ENCODE measurements at regions not wholly inside any gene's neighbourhood (a gene's known extent, or its start where the extent isn't known, plus 50 kb on each side); places are given as distances from the start of the nearest gene placed in this dataset.

- Histone ChIP-seq H3K4ac (replicated peaks; ENCODE audit: insufficient read length, low read depth, low read length) (no peak overlapping the region), H2BK120ac (replicated peaks; ENCODE audit: low read depth, low read length) (no peak overlapping the region), H3K14ac (ENCODE audit: insufficient read length) (no peak overlapping the region), H3K36me3 (ENCODE audit: control insufficient read depth in 2 of 4, insufficient read depth in 4 of 4, low read length in 3 of 4) (no peaks in the 10 kb centered on the region), H2AK5ac (ENCODE audit: low read depth, low read length) (no peak overlapping the region), H2BK12ac (ENCODE audit: low read depth, low read length) (0 out of 2 replicates have a peak overlapping the region, but pooled peaks have one; percentile 17), H3K4me3 (ENCODE audit: extremely low read depth in 1 of 4, insufficient read depth in 2 of 4, low read depth in 3 of 4, low read length in 4 of 4) (no peak overlapping the region), H3K23me2 (ENCODE audit: low read depth, low read length) (no peaks in the 10 kb centered on the region), H3K27me3 (replicated peaks in 1 of 4; ENCODE audit: control insufficient read depth in 3 of 4, extremely low read depth in 1 of 4, insufficient read depth in 3 of 4, low read length in 3 of 4) (peaks cover 0 to 2% (median 0%) of the 10 kb centered on the region in 4 experiments; a peak in 1 of 7 replicates), H4K5ac (ENCODE audit: insufficient read length, low read depth, low read length) (no peak overlapping the region), H3K18ac (ENCODE audit: extremely low read depth, low read length) (no peak overlapping the region), H3K9ac (replicated peaks in 1 of 4; ENCODE audit: extremely low read depth in 1 of 4, low read depth in 3 of 4, low read length in 3 of 4) (no peak overlapping the region), H3K79me1 (ENCODE audit: low read depth, low read length) (no peaks in the 10 kb centered on the region), H2BK5ac (ENCODE audit: low read depth, low read length) (peak overlapping the region; percentile 27; the same call in 1 of the 2 replicates), H3K27ac (ENCODE audit: low read depth, low read length) (no peak overlapping the region), H4K91ac (replicated peaks; ENCODE audit: insufficient read length, low read length) (peak overlapping the region; percentile 26), H3K56ac (replicated peaks; ENCODE audit: insufficient read length, low read depth, low read length) (no peak overlapping the region), H3K4me1 (replicated peaks in 1 of 4; ENCODE audit: control insufficient read depth in 3 of 4, insufficient read depth in 4 of 4, low read length in 3 of 4) (peaks cover 0 to 11% (median 9%) of the 10 kb centered on the region in 4 experiments; a peak in 5 of 7 replicates), H4K8ac (ENCODE audit: extremely low read depth, insufficient read depth, low read length) (no peak overlapping the region), H2BK15ac (ENCODE audit: low read length) (no peak overlapping the region), H2BK20ac (ENCODE audit: low read length) (no peak overlapping the region), H4K20me1 (replicated peaks in 1 of 2; ENCODE audit: control insufficient read depth in 1 of 2, insufficient read depth in 2 of 2, low read length in 2 of 2) (no peaks in the 10 kb centered on the region), H3K79me2 (ENCODE audit: control insufficient read depth in 1 of 2, insufficient read depth in 2 of 2, low read length in 2 of 2) (no peaks in the 10 kb centered on the region), H3K9me3 (ENCODE audit: insufficient read depth in 2 of 2, low read depth in 1 of 2, low read length in 1 of 2) (no peaks in the 10 kb centered on the region), H3K4me2 (ENCODE audit: insufficient read depth in 1 of 2, low read depth in 2 of 2, low read length in 2 of 2) (no peak overlapping the region), H3K23ac (ENCODE audit: insufficient read length) (no peak overlapping the region), H2AFZ (ENCODE audit: low read length) (no peak overlapping the region)
- ChIA-PET CTCF (ENCODE audit: partially characterized antibody) (interaction anchor here (1.0 to 2.3 kb wide), 8 partner anchors 9 to 451 kb away, joined by 3 to 8 read pairs (median 3); no protein-coding TSS in a partner anchor), POLR2A (ENCODE audit: partially characterized antibody) (interaction anchor here (1.1 kb wide), 1 partner anchor 30 kb away, joined by 3 read pairs; no protein-coding TSS in a partner anchor)
- no peak for DNase-seq (ENCODE audit: low read depth in 1 of 2, low spot score in 2 of 2)
- 62% methylated on average over 10 of the region's 10 CpGs; no CpG with 5 or more reads in 1 of the 2 experiments for WGBS, 2 experiments (ENCODE audit: extremely low coverage in 1 of 2, insufficient coverage in 1 of 2, insufficient read length in 1 of 2, insufficient replicate concordance in 2 of 2, low coverage in 1 of 2, low lambda C conversion rate in 2 of 2, missing lambda C conversion rate in 1 of 2)
- no peak for TF ChIP-seq CTCF (IDR thresholded peaks at IDR 0.05; ENCODE audit: control extremely low read depth in 1 of 3, insufficient read depth in 1 of 3, low read depth in 1 of 3, low read length in 3 of 3)
- TF ChIP-seq SUZ12 (IDR thresholded peaks at IDR 0.05; ENCODE audit: low read length) = no peak
- TF ChIP-seq TCF12 (IDR thresholded peaks at IDR 0.05; ENCODE audit: low read depth, low read length) = 0 out of 2 replicates have a peak, but pooled peaks have one; percentile 18
- peak; percentile 96 for TF ChIP-seq NANOG (IDR thresholded peaks at IDR 0.05; ENCODE audit: insufficient read depth, low read depth, low read length, poor library complexity, severe bottlenecking)
- TF ChIP-seq CTBP2 (IDR thresholded peaks at IDR 0.05; ENCODE audit: borderline replicate concordance, insufficient read depth, insufficient read length, low read length) = peak; percentile 73
- FAIRE-seq = no peak
These were observed 53.8 kb upstream of the TARDBP start for GRCh38 chr1:10958614-10959013.

Measured in H1 (cell line).